H1 (cell line): ENCODE measurements at regions not wholly inside any gene's neighbourhood (a gene's known extent, or its start where the extent isn't known, plus 50 kb on each side); places are given as distances from the start of the nearest gene placed in this dataset.

Experiments used
- CTCF ChIA-PET: fragments of 300-600 bp; sonication (Branson Sonifier 250); formaldehyde crosslinking; loops from one replicate; lab custom pipeline; 2021; ENCODE audit not compliant: partially characterized antibody; lab: Charles Lee
- POLR2A ChIA-PET: fragments of 300-600 bp; sonication (Branson Sonifier 250); formaldehyde crosslinking; loops from one replicate; lab custom pipeline; 2021; ENCODE audit warnings: inconsistent platforms; ENCODE audit not compliant: partially characterized antibody; lab: Charles Lee
- DNase-seq, 2 experiments: peaks; one replicate each; pipeline versions ENCODE4 v3.0.0 to v3.0.0-alpha.2; 2010 to 2022; ENCODE audit warnings: low spot score in 2 of 2, low read depth in 1 of 2, mixed read lengths in 1 of 2
- FAIRE-seq: peaks from 2 replicates; lab custom pipeline; 2011; peaks lifted over from hg19 to GRCh38; lab: Jason Lieb, UNC
- H2AFZ ChIP-seq: 2 replicates; pipeline ENCODE4 v1.8.1; 2012; ENCODE audit warnings: low read length, inconsistent platforms
- H2AK5ac ChIP-seq: 2 replicates; pipeline ENCODE4 v1.6.1; 2013; ENCODE audit warnings: low read depth, low read length
- H2BK120ac ChIP-seq: replicated peaks from 2 replicates; pipeline ENCODE3; 2013; ENCODE audit warnings: low read depth, low read length, inconsistent platforms
- H2BK12ac ChIP-seq: 2 replicates; pipeline ENCODE4 v1.6.1; 2013; ENCODE audit warnings: low read depth, low read length
- H2BK15ac ChIP-seq: 2 replicates; pipeline ENCODE4 v1.6.1; 2013; ENCODE audit warnings: low read length
- H2BK20ac ChIP-seq: 2 replicates; pipeline ENCODE4 v1.6.1; 2013; ENCODE audit warnings: low read length
- H2BK5ac ChIP-seq: 2 replicates; pipeline ENCODE4 v1.6.1; 2013; ENCODE audit warnings: low read depth, low read length
- H3K14ac ChIP-seq: 2 replicates; pipeline ENCODE4 v1.6.1; 2013; ENCODE audit warnings: inconsistent platforms; ENCODE audit not compliant: insufficient read length
- H3K18ac ChIP-seq: 2 replicates; pipeline ENCODE4 v1.6.1; 2013; ENCODE audit warnings: low read length; ENCODE audit errors: extremely low read depth
- H3K23ac ChIP-seq: 2 replicates; pipeline ENCODE4 v1.6.1; 2013; ENCODE audit warnings: inconsistent platforms; ENCODE audit not compliant: insufficient read length
- H3K23me2 ChIP-seq: 2 replicates; pipeline ENCODE4 v1.6.1; 2013; ENCODE audit warnings: low read depth, low read length
- H3K27ac ChIP-seq: 2 replicates; pipeline ENCODE4 v1.6.1; 2011; ENCODE audit warnings: low read depth, low read length, inconsistent platforms
- H3K27me3 ChIP-seq, 4 experiments: replicated peaks in 1 of 4; 1 replicate in 1 of 4; 2 replicates in 3 of 4; pipeline versions ENCODE4 v1.6.1 to v1.8.1; 2011 to 2013; ENCODE audit warnings: low read length in 3 of 4, mild to moderate bottlenecking in 3 of 4, inconsistent platforms in 2 of 4, mixed read lengths in 2 of 4, moderate library complexity in 1 of 4; ENCODE audit not compliant: control insufficient read depth in 3 of 4, insufficient read depth in 3 of 4; ENCODE audit errors: extremely low read depth in 1 of 4
- H3K36me3 ChIP-seq, 4 experiments: 2 replicates each; pipeline versions ENCODE4 v1.6.1 to v1.8.1; 2011 to 2013; ENCODE audit warnings: mild to moderate bottlenecking in 4 of 4, low read length in 3 of 4, moderate library complexity in 2 of 4, control low read depth in 1 of 4, inconsistent platforms in 1 of 4; ENCODE audit not compliant: insufficient read depth in 4 of 4, control insufficient read depth in 2 of 4
- H3K4ac ChIP-seq: replicated peaks from 2 replicates; pipeline ENCODE3; 2013; ENCODE audit warnings: low read length, low read depth, mixed read lengths, inconsistent platforms; ENCODE audit not compliant: insufficient read length
- H3K4me1 ChIP-seq, 4 experiments: replicated peaks in 1 of 4; 1 replicate in 1 of 4; 2 replicates in 3 of 4; pipeline versions ENCODE4 v1.6.1 to v1.8.1; 2011 to 2013; ENCODE audit warnings: low read length in 3 of 4, inconsistent platforms in 2 of 4, mixed read lengths in 1 of 4; ENCODE audit not compliant: insufficient read depth in 4 of 4, control insufficient read depth in 3 of 4
- H3K4me2 ChIP-seq, 2 experiments: 2 replicates each; pipeline versions ENCODE4 v1.6.1 to v1.8.1; 2011 to 2013; ENCODE audit warnings: low read depth in 2 of 2, low read length in 2 of 2, control low read depth in 1 of 2, inconsistent platforms in 1 of 2, mild to moderate bottlenecking in 1 of 2; ENCODE audit not compliant: insufficient read depth in 1 of 2
- H3K4me3 ChIP-seq, 4 experiments: fragments of 200-600, 300-600 bp in 1 of 4; sonication (generic), shearing (Covaris generic), sonication (Bioruptor Twin) in 1 of 4; 2 replicates each; pipeline versions ENCODE4 v1.5.1 to v1.8.1; 2011 to 2016; ENCODE audit warnings: low read length in 4 of 4, low read depth in 3 of 4, control low read depth in 2 of 4, inconsistent platforms in 2 of 4, mild to moderate bottlenecking in 2 of 4, mixed read lengths in 1 of 4, moderate library complexity in 1 of 4; ENCODE audit not compliant: insufficient read depth in 2 of 4; ENCODE audit errors: extremely low read depth in 1 of 4
- H3K56ac ChIP-seq: replicated peaks from 2 replicates; pipeline ENCODE3; 2013; ENCODE audit warnings: low read depth, mild to moderate bottlenecking, mixed read lengths, low read length, inconsistent platforms; ENCODE audit not compliant: insufficient read length
- H3K79me1 ChIP-seq: 2 replicates; pipeline ENCODE4 v1.6.1; 2013; ENCODE audit warnings: low read depth, low read length, control low read depth
- H3K79me2 ChIP-seq, 2 experiments: 2 replicates each; pipeline versions ENCODE4 v1.6.1 to v1.8.1; 2012 to 2013; ENCODE audit warnings: low read length in 2 of 2, mild to moderate bottlenecking in 2 of 2, inconsistent platforms in 1 of 2; ENCODE audit not compliant: insufficient read depth in 2 of 2, control insufficient read depth in 1 of 2
- H3K9ac ChIP-seq, 4 experiments: replicated peaks in 1 of 4; 1 replicate in 1 of 4; 2 replicates in 3 of 4; pipeline versions ENCODE4 v1.6.1 to v1.8.1; 2011 to 2013; ENCODE audit warnings: low read depth in 3 of 4, low read length in 3 of 4, control low read depth in 2 of 4, mild to moderate bottlenecking in 2 of 4, moderate library complexity in 2 of 4, inconsistent platforms in 1 of 4; ENCODE audit errors: extremely low read depth in 1 of 4
- H3K9me3 ChIP-seq, 2 experiments: 2 replicates each; pipeline versions ENCODE4 v1.6.1 to v1.8.1; 2012 to 2013; ENCODE audit warnings: mild to moderate bottlenecking in 2 of 2, moderate library complexity in 2 of 2, control low read depth in 1 of 2, inconsistent platforms in 1 of 2, low read depth in 1 of 2, low read length in 1 of 2, mixed read lengths in 1 of 2; ENCODE audit not compliant: insufficient read depth in 2 of 2
- H4K20me1 ChIP-seq, 2 experiments: replicated peaks in 1 of 2; 2 replicates each; pipeline versions ENCODE3 to v1.8.1; 2011 to 2013; ENCODE audit warnings: inconsistent platforms in 2 of 2, low read length in 2 of 2, mild to moderate bottlenecking in 1 of 2; ENCODE audit not compliant: insufficient read depth in 2 of 2, control insufficient read depth in 1 of 2
- H4K5ac ChIP-seq: 2 replicates; pipeline ENCODE4 v1.6.1; 2013; ENCODE audit warnings: low read length, low read depth, mixed read lengths, inconsistent platforms; ENCODE audit not compliant: insufficient read length
- H4K8ac ChIP-seq: 2 replicates; pipeline ENCODE4 v1.8.0; 2013; ENCODE audit warnings: mild to moderate bottlenecking, moderate library complexity, low read length, inconsistent platforms; ENCODE audit not compliant: insufficient read depth; ENCODE audit errors: extremely low read depth
- H4K91ac ChIP-seq: replicated peaks from 2 replicates; pipeline ENCODE3; 2013; ENCODE audit warnings: low read length, mixed read lengths, inconsistent platforms; ENCODE audit not compliant: insufficient read length
- POLR2AphosphoS5 ChIP-seq: IDR thresholded peaks from 2 replicates; pipeline ENCODE4 v1.6.1; 2011; ENCODE audit warnings: low read depth, low read length
- RAD21 ChIP-seq, 2 experiments: IDR thresholded peaks in 1 of 2; conservative IDR thresholded peaks in 1 of 2; 2 replicates each; pipeline ENCODE4 v1.6.1; 2011; ENCODE audit warnings: low read depth in 2 of 2, low read length in 2 of 2, improper control_type of control experiment in 1 of 2, inconsistent platforms in 1 of 2, mild to moderate bottlenecking in 1 of 2, moderate library complexity in 1 of 2
- WGBS, 2 experiments: shearing (Covaris generic) in 1 of 2; methylation state at CpG; one replicate each; pipeline versions ENCODE4 v1.1.6 to v1.1.7; 2013 to 2015; ENCODE audit warnings: low lambda C conversion rate in 2 of 2, mixed read lengths in 2 of 2, inconsistent platforms in 1 of 2, low coverage in 1 of 2, missing lambda C conversion rate in 1 of 2; ENCODE audit not compliant: insufficient replicate concordance in 2 of 2, insufficient coverage in 1 of 2, insufficient read length in 1 of 2; ENCODE audit errors: extremely low coverage in 1 of 2, missing lambda C conversion rate in 1 of 2; 5-methylcytosine and 5-hydroxymethylcytosine counted together

DNA sequence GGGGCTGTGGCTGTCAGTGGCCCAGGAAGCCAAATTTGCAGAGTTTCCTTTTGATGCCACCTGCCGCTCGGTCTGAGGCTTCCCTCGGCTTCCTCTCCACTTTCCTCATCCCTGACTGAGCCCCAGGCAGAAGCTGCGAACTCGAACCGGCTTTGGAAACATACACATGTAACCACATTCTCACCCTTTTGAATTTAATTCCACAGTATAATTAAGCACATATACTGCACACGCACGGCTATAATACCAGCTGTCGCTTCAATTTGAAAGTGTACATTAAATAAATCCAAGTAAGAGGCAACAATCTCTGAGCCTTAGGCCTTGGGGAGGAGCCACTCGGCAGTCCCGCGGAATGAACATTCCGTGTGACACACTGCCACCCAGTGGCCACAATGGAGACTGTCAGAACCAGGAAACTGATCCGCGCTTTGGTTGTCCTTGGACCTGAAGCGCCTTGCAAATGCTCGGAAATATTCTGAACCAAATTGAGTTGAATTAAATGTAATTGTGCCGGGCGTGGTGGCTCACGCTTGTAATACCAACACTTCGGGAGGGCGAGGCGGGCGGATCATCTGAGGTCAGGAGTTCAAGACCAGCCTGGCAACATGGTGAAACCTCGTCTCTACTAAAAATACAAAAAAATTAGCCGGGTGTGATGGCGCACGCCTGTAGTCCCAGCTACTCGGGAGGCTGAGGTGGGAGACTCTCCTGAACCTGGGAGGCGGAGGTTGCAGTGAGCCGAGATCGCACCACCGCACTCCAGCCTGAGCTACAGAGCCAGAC lies 117.9 kb upstream of the TMPO start:
- Histone ChIP-seq H2BK20ac (no peak overlapping the region), H3K4me2 (peak overlapping the region; percentile 9 to 71; a peak in 3 of 4 replicates), H4K5ac (peak overlapping the region; percentile 35), H2AK5ac (no peak overlapping the region), H3K4me1 (peaks cover 0 to 10% (median 7%) of the 10 kb centered on the region in 4 experiments; a peak in 5 of 7 replicates), H3K4ac (no peak overlapping the region), H2AFZ (peak overlapping the region; percentile 84; the same call in 1 of the 2 replicates), H3K56ac (no peak overlapping the region), H3K27me3 (no peaks in the 10 kb centered on the region), H3K18ac (no peak overlapping the region; the same call in 1 of the 2 replicates), H3K23me2 (no peaks in the 10 kb centered on the region), H4K91ac (no peak overlapping the region), H4K20me1 (no peaks in the 10 kb centered on the region), H3K79me1 (no peaks in the 10 kb centered on the region), H3K9me3 (no peaks in the 10 kb centered on the region), H2BK15ac (no peak overlapping the region), H3K4me3 (peak overlapping the region; percentile 24 to 59 (median 34); a peak in 7 of 8 replicates), H3K14ac (no peak overlapping the region), H3K23ac (no peak overlapping the region), H4K8ac (no peak overlapping the region), H2BK12ac (0 out of 2 replicates have a peak overlapping the region, but pooled peaks have one; percentile 41), H3K79me2 (no peaks in the 10 kb centered on the region), H2BK5ac (no peak overlapping the region), H3K9ac (no peak overlapping the region), H2BK120ac (no peak overlapping the region), H3K27ac (no peak overlapping the region), H3K36me3 (no peaks in the 10 kb centered on the region)
- FAIRE-seq = peak; percentile 70
- POLR2A ChIA-PET = no interaction called here
- CTCF ChIA-PET = interaction anchor here (0.8 to 5.0 kb wide), 20 partner anchors 8 to 1248 kb away, joined by 3 to 34 read pairs (median 6); no protein-coding TSS in a partner anchor
- WGBS, 2 experiments = 26% methylated on average over 31 of the region's 33 CpGs; no CpG with 5 or more reads in 1 of the 2 experiments
- peak; percentile 64 to 91 for DNase-seq
- TF ChIP-seq RAD21 (IDR thresholded peaks at IDR 0.05 in 1 of 2, conservative IDR thresholded peaks at IDR 0.05 in 1 of 2; ENCODE audit: low read depth in 2 of 2, low read length in 2 of 2) (peak; percentile 91 to 93), POLR2AphosphoS5 (no peak)
